ENCODE measurements at regions not wholly inside any gene's neighbourhood (a gene's known extent, or its start where the extent isn't known, plus 50 kb on each side); places are given as distances from the start of the nearest gene placed in this dataset.

DNA sequence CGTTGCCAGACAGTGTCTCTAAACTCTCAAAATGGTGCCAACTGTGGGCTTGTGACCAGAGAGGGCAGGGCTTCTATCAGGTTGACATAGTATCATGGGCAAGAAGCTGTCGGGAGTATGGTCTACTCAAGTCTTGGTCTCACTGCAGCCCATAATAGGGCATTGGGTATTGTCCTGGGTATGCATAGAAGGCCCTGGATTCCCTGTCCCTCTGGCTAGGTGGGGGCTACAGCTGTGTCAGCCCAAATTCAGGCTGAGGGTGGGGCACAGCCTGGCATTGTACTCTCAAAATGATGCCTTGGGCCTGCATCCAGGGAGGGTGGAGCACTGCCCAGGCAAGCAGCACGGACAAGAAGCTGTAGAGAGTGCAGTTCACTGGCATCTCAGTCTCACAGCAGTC lies 408.8 kb upstream of the MAN1A1 start:
- TF ChIP-seq CTCF (IDR thresholded peaks at IDR 0.05) (no peak), POLR2AphosphoS5 (IDR thresholded peaks at IDR 0.05) (no peak), POLR2A (IDR thresholded peaks at IDR 0.05) (no peak)

Measured in gastroesophageal sphincter (tissue), 3 donors.